ENCODE measurements at regions not wholly inside any gene's neighbourhood (a gene's known extent, or its start where the extent isn't known, plus 50 kb on each side); places are given as distances from the start of the nearest gene placed in this dataset.
"Not testable (repeated sequence)": the region's sequence is repeated elsewhere in the genome, so short reads cannot be mapped to it uniquely, and the experiment has no call there.

- no peak for DNase-seq (ENCODE audit: low spot score)
Measured at GRCh38 chr4:33470805-33471204, 2750.6 kb downstream of the PCDH7 start.

- DNase-seq (ENCODE audit: low spot score) = no peak
Measured at GRCh38 chr4:33477715-33478114, 2757.5 kb downstream of the PCDH7 start.

- no peak for DNase-seq (ENCODE audit: low spot score)
Measured at GRCh38 chr4:33482773-33483172, 2761.5 kb downstream of the ARAP2 start.

GRCh38 chr4:33485111-33485510 is 2759.2 kb downstream of the ARAP2 start:
- no peak for DNase-seq (ENCODE audit: low spot score)

- DNase-seq (ENCODE audit: low spot score) = no peak
Measured at GRCh38 chr4:33493231-33493630, 2751.1 kb downstream of the ARAP2 start.

- no peak for DNase-seq (ENCODE audit: low spot score)
Measured at GRCh38 chr4:33494150-33494549, 2750.2 kb downstream of the ARAP2 start.

GRCh38 chr4:33501587-33501986 is 2742.7 kb downstream of the ARAP2 start:
- DNase-seq (ENCODE audit: low spot score) = not testable (repeated sequence)

- DNase-seq (ENCODE audit: low spot score) = no peak
Measured at GRCh38 chr4:33512397-33512796, 2731.9 kb downstream of the ARAP2 start.

- no peak for DNase-seq (ENCODE audit: low spot score)
Measured at GRCh38 chr4:33518856-33519255, 2725.5 kb downstream of the ARAP2 start.

- no peak for DNase-seq (ENCODE audit: low spot score)
Measured at GRCh38 chr4:33532821-33533220, 2711.5 kb downstream of the ARAP2 start.

- DNase-seq (ENCODE audit: low spot score) = no peak
Measured at GRCh38 chr4:33536898-33537297, 2707.4 kb downstream of the ARAP2 start.

- no peak for DNase-seq (ENCODE audit: low spot score)
Measured at GRCh38 chr4:33537527-33537926, 2706.8 kb downstream of the ARAP2 start.

- DNase-seq (ENCODE audit: low spot score) = no peak
Measured at GRCh38 chr4:33543941-33544450, 2700.3 kb downstream of the ARAP2 start.

- no peak for DNase-seq (ENCODE audit: low spot score)
Measured at GRCh38 chr4:33551244-33551643, 2693.1 kb downstream of the ARAP2 start.

- DNase-seq (ENCODE audit: low spot score) = no peak
Measured at GRCh38 chr4:33561259-33561658, 2683.1 kb downstream of the ARAP2 start.

GRCh38 chr4:33566649-33567048 is 2677.7 kb downstream of the ARAP2 start:
- no peak for DNase-seq (ENCODE audit: low spot score)

GRCh38 chr4:33577791-33578190 is 2666.5 kb downstream of the ARAP2 start:
- DNase-seq (ENCODE audit: low spot score) = no peak

- DNase-seq (ENCODE audit: low spot score) = no peak
Measured at GRCh38 chr4:33579951-33580350, 2664.4 kb downstream of the ARAP2 start.

GRCh38 chr4:33592701-33593100 is 2651.6 kb downstream of the ARAP2 start:
- no peak for DNase-seq (ENCODE audit: low spot score)

GRCh38 chr4:33606951-33607350 is 2637.4 kb downstream of the ARAP2 start:
- DNase-seq (ENCODE audit: low spot score) = no peak

- DNase-seq (ENCODE audit: low spot score) = no peak
Measured at GRCh38 chr4:33616121-33616520, 2628.2 kb downstream of the ARAP2 start.

- no peak for DNase-seq (ENCODE audit: low spot score)
Measured at GRCh38 chr4:33625748-33626147, 2618.6 kb downstream of the ARAP2 start.

GRCh38 chr4:33626221-33626620 is 2618.1 kb downstream of the ARAP2 start:
- no peak for DNase-seq (ENCODE audit: low spot score)

- DNase-seq (ENCODE audit: low spot score) = no peak
Measured at GRCh38 chr4:33628296-33628695, 2616.0 kb downstream of the ARAP2 start.

- no peak for DNase-seq (ENCODE audit: low spot score)
Measured at GRCh38 chr4:33649015-33649414, 2595.3 kb downstream of the ARAP2 start.
